ENCODE measurements at regions not wholly inside any gene's neighbourhood (a gene's known extent, or its start where the extent isn't known, plus 50 kb on each side); places are given as distances from the start of the nearest gene placed in this dataset.

DNA sequence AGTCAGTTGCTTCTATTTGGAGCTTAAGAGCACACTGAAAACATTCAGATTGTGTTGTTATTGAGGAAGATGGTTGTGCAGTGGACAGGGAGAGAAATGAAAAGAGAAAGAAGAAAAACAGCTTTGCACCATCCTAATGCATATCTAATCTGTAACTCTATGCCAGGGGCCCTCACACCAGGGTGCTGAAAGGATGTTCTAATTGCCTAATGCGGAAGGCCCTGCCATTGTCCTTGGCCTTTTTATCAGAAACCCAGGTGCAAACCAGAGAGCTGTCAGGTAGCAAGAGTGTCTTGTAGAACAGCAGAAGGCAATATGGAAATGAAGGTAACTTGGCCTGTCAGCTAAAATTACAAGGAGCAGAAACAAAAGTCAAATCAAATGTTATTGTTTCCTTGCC lies 384.5 kb upstream of the PIK3R1 start:
- H3K27me3 ChIP-seq = no peaks in the 10 kb centered on the region
- intact Hi-C loops (cut with DNase I; ENCODE audit: low total_unique reads) = no loop called here
- no peak overlapping the region for H3K4me3 ChIP-seq
- H3K4me1 ChIP-seq = no peaks in the 10 kb centered on the region
- no peaks in the 10 kb centered on the region for H3K9me3 ChIP-seq
- TF ChIP-seq, protein P1, sequence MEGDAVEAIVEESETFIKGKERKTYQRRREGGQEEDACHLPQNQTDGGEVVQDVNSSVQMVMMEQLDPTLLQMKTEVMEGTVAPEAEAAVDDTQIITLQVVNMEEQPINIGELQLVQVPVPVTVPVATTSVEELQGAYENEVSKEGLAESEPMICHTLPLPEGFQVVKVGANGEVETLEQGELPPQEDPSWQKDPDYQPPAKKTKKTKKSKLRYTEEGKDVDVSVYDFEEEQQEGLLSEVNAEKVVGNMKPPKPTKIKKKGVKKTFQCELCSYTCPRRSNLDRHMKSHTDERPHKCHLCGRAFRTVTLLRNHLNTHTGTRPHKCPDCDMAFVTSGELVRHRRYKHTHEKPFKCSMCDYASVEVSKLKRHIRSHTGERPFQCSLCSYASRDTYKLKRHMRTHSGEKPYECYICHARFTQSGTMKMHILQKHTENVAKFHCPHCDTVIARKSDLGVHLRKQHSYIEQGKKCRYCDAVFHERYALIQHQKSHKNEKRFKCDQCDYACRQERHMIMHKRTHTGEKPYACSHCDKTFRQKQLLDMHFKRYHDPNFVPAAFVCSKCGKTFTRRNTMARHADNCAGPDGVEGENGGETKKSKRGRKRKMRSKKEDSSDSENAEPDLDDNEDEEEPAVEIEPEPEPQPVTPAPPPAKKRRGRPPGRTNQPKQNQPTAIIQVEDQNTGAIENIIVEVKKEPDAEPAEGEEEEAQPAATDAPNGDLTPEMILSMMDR (IDR thresholded peaks at IDR 0.05) = no peak
- H3K36me3 ChIP-seq = no peaks in the 10 kb centered on the region
- no peak overlapping the region for H3K27ac ChIP-seq
- DNase-seq = no peak

DNA sequence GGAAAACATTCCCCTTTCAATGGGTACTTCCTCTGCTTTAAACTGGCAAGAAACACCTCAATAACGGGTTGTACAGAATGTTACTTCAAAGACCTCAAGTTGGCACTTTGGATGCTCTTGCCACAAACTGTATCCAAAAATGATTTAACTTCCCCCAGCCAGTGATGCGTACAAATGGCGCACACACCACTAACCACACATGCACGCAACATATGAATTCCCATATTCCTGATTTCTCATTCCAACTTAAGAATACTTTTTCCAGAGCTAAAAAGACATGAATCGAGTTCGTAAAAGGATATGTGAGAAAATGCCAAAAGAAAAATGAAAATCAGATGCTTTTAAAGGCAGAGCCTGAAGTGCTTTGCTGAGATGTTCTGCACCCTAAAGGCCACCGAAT lies 388.0 kb upstream of the PIK3R1 start:
- no peaks in the 10 kb centered on the region for H3K9me3 ChIP-seq
- no peak overlapping the region for H3K4me3 ChIP-seq
- H3K27ac ChIP-seq = no peak overlapping the region
- no peaks in the 10 kb centered on the region for H3K36me3 ChIP-seq
- no peak for DNase-seq
- H3K4me1 ChIP-seq = no peaks in the 10 kb centered on the region
- intact Hi-C loops (cut with DNase I; ENCODE audit: low total_unique reads) = no loop called here
- no peaks in the 10 kb centered on the region for H3K27me3 ChIP-seq
- TF ChIP-seq, protein P1 (IDR thresholded peaks at IDR 0.05) = no peak

DNA sequence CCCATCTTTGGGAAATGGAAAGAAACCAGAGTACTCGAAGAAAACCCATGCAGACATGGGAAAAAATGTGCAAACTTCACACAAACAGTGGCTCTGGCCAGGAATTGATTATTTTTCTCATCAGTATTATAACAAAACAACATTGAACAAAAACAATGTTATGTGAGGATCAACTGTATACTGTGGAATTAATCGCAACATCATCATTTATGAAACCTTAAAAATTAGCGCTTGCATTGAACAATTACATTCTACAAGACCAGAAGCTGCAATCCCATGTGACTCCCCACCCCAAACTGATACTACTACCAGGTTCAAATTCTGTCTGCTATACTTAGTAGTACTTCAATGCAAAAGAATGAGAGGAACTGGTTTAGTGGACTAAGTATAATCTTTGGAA lies 390.7 kb upstream of the PIK3R1 start:
- TF ChIP-seq, protein P1 (IDR thresholded peaks at IDR 0.05) = no peak
- no peaks in the 10 kb centered on the region for H3K27me3 ChIP-seq
- intact Hi-C loops (cut with DNase I; ENCODE audit: low total_unique reads) = no loop called here
- no peaks in the 10 kb centered on the region for H3K4me1 ChIP-seq
- H3K36me3 ChIP-seq = no peaks in the 10 kb centered on the region
- H3K9me3 ChIP-seq = no peaks in the 10 kb centered on the region
- H3K4me3 ChIP-seq = no peak overlapping the region
- no peak overlapping the region for H3K27ac ChIP-seq
- DNase-seq = no peak

DNA sequence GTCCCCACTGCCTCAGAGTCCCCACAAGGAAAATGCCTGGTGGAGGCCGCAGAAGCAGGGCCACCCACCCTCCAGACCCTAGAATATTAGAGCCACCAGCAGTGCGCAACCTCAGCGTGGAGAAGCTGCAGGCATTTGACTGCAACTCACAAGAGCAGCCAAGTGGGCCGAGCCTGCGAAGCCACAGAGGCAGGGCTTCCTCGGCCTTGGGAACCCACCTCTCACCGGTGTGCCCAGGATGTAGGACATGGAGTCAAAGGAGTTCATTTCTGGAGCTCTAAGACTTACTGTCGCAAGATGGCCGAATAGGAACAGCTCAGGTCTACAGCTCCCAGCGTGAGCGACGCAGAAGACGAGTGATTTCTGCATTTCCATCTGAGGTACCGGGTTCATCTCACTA lies 397.9 kb upstream of the PIK3R1 start:
- Histone ChIP-seq H3K4me1 (peaks cover 0 to 42% (median 27%) of the 10 kb centered on the region in 4 donors), H3K4me3 (no peak overlapping the region), H3K9me3 (no peaks in the 10 kb centered on the region), H3K27me3 (no peaks in the 10 kb centered on the region), H3K36me3 (no peaks in the 10 kb centered on the region), H3K27ac (no peak overlapping the region)
- no peak for DNase-seq
- TF ChIP-seq, protein P1 (IDR thresholded peaks at IDR 0.05) = no peak
- intact Hi-C loops (cut with DNase I; ENCODE audit: low total_unique reads) = no loop called here

DNA sequence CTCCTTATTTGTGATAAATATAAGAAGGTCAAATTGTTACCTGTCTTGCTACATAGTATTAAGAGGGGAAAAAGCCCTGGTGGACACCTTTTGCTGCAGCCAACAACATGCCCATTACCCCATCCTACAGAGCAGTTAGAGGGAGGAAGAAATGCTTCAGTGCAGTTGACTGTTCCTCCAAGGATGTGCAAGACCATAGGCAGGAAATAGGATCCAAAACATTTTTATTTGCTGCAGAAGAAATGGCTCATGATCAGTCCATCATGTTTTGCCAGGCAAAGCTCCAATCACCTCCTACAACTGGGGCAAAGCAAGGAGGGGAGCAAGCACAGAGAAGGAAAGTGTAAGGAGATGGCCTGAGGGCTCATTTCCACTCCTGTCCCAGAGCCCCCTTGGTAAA lies 399.1 kb upstream of the PIK3R1 start:
- no peaks in the 10 kb centered on the region for H3K9me3 ChIP-seq
- H3K36me3 ChIP-seq = no peaks in the 10 kb centered on the region

More for the DNA sequence above, 399.1 kb upstream of the PIK3R1 start:
- Histone ChIP-seq H3K27me3 (no peaks in the 10 kb centered on the region), H3K4me3 (no peak overlapping the region), H3K27ac (peak overlapping the region; percentile 33 to 64), H3K4me1 (peaks cover 0 to 42% (median 27%) of the 10 kb centered on the region in 4 donors)
- intact Hi-C loops (cut with DNase I; ENCODE audit: low total_unique reads) = no loop called here
- TF ChIP-seq, protein P1 (IDR thresholded peaks at IDR 0.05) = no peak
- no peak for DNase-seq

All from tibial artery (tissue), 4 donors.